H1 (cell line): ENCODE measurements at regions not wholly inside any gene's neighbourhood (a gene's known extent, or its start where the extent isn't known, plus 50 kb on each side); places are given as distances from the start of the nearest gene placed in this dataset.

Experiments used
- CTCF ChIA-PET: fragments of 300-600 bp; sonication (Branson Sonifier 250); formaldehyde crosslinking; loops from one replicate; lab custom pipeline; 2021; ENCODE audit not compliant: partially characterized antibody; lab: Charles Lee
- POLR2A ChIA-PET: fragments of 300-600 bp; sonication (Branson Sonifier 250); formaldehyde crosslinking; loops from one replicate; lab custom pipeline; 2021; ENCODE audit warnings: inconsistent platforms; ENCODE audit not compliant: partially characterized antibody; lab: Charles Lee
- DNase-seq, 2 experiments: peaks; one replicate each; pipeline versions ENCODE4 v3.0.0 to v3.0.0-alpha.2; 2010 to 2022; ENCODE audit warnings: low spot score in 2 of 2, low read depth in 1 of 2, mixed read lengths in 1 of 2
- FAIRE-seq: peaks from 2 replicates; lab custom pipeline; 2011; peaks lifted over from hg19 to GRCh38; lab: Jason Lieb, UNC
- H2AFZ ChIP-seq: 2 replicates; pipeline ENCODE4 v1.8.1; 2012; ENCODE audit warnings: low read length, inconsistent platforms
- H2AK5ac ChIP-seq: 2 replicates; pipeline ENCODE4 v1.6.1; 2013; ENCODE audit warnings: low read depth, low read length
- H2BK120ac ChIP-seq: replicated peaks from 2 replicates; pipeline ENCODE3; 2013; ENCODE audit warnings: low read depth, low read length, inconsistent platforms
- H2BK12ac ChIP-seq: 2 replicates; pipeline ENCODE4 v1.6.1; 2013; ENCODE audit warnings: low read depth, low read length
- H2BK15ac ChIP-seq: 2 replicates; pipeline ENCODE4 v1.6.1; 2013; ENCODE audit warnings: low read length
- H2BK20ac ChIP-seq: 2 replicates; pipeline ENCODE4 v1.6.1; 2013; ENCODE audit warnings: low read length
- H2BK5ac ChIP-seq: 2 replicates; pipeline ENCODE4 v1.6.1; 2013; ENCODE audit warnings: low read depth, low read length
- H3K14ac ChIP-seq: 2 replicates; pipeline ENCODE4 v1.6.1; 2013; ENCODE audit warnings: inconsistent platforms; ENCODE audit not compliant: insufficient read length
- H3K18ac ChIP-seq: 2 replicates; pipeline ENCODE4 v1.6.1; 2013; ENCODE audit warnings: low read length; ENCODE audit errors: extremely low read depth
- H3K23ac ChIP-seq: 2 replicates; pipeline ENCODE4 v1.6.1; 2013; ENCODE audit warnings: inconsistent platforms; ENCODE audit not compliant: insufficient read length
- H3K23me2 ChIP-seq: 2 replicates; pipeline ENCODE4 v1.6.1; 2013; ENCODE audit warnings: low read depth, low read length
- H3K27ac ChIP-seq: 2 replicates; pipeline ENCODE4 v1.6.1; 2011; ENCODE audit warnings: low read depth, low read length, inconsistent platforms
- H3K27me3 ChIP-seq, 4 experiments: replicated peaks in 1 of 4; 1 replicate in 1 of 4; 2 replicates in 3 of 4; pipeline versions ENCODE4 v1.6.1 to v1.8.1; 2011 to 2013; ENCODE audit warnings: low read length in 3 of 4, mild to moderate bottlenecking in 3 of 4, inconsistent platforms in 2 of 4, mixed read lengths in 2 of 4, moderate library complexity in 1 of 4; ENCODE audit not compliant: control insufficient read depth in 3 of 4, insufficient read depth in 3 of 4; ENCODE audit errors: extremely low read depth in 1 of 4
- H3K36me3 ChIP-seq, 4 experiments: 2 replicates each; pipeline versions ENCODE4 v1.6.1 to v1.8.1; 2011 to 2013; ENCODE audit warnings: mild to moderate bottlenecking in 4 of 4, low read length in 3 of 4, moderate library complexity in 2 of 4, control low read depth in 1 of 4, inconsistent platforms in 1 of 4; ENCODE audit not compliant: insufficient read depth in 4 of 4, control insufficient read depth in 2 of 4
- H3K4ac ChIP-seq: replicated peaks from 2 replicates; pipeline ENCODE3; 2013; ENCODE audit warnings: low read length, low read depth, mixed read lengths, inconsistent platforms; ENCODE audit not compliant: insufficient read length
- H3K4me1 ChIP-seq, 4 experiments: replicated peaks in 1 of 4; 1 replicate in 1 of 4; 2 replicates in 3 of 4; pipeline versions ENCODE4 v1.6.1 to v1.8.1; 2011 to 2013; ENCODE audit warnings: low read length in 3 of 4, inconsistent platforms in 2 of 4, mixed read lengths in 1 of 4; ENCODE audit not compliant: insufficient read depth in 4 of 4, control insufficient read depth in 3 of 4
- H3K4me2 ChIP-seq, 2 experiments: 2 replicates each; pipeline versions ENCODE4 v1.6.1 to v1.8.1; 2011 to 2013; ENCODE audit warnings: low read depth in 2 of 2, low read length in 2 of 2, control low read depth in 1 of 2, inconsistent platforms in 1 of 2, mild to moderate bottlenecking in 1 of 2; ENCODE audit not compliant: insufficient read depth in 1 of 2
- H3K4me3 ChIP-seq, 4 experiments: fragments of 200-600, 300-600 bp in 1 of 4; sonication (generic), shearing (Covaris generic), sonication (Bioruptor Twin) in 1 of 4; 2 replicates each; pipeline versions ENCODE4 v1.5.1 to v1.8.1; 2011 to 2016; ENCODE audit warnings: low read length in 4 of 4, low read depth in 3 of 4, control low read depth in 2 of 4, inconsistent platforms in 2 of 4, mild to moderate bottlenecking in 2 of 4, mixed read lengths in 1 of 4, moderate library complexity in 1 of 4; ENCODE audit not compliant: insufficient read depth in 2 of 4; ENCODE audit errors: extremely low read depth in 1 of 4
- H3K56ac ChIP-seq: replicated peaks from 2 replicates; pipeline ENCODE3; 2013; ENCODE audit warnings: low read depth, mild to moderate bottlenecking, mixed read lengths, low read length, inconsistent platforms; ENCODE audit not compliant: insufficient read length
- H3K79me1 ChIP-seq: 2 replicates; pipeline ENCODE4 v1.6.1; 2013; ENCODE audit warnings: low read depth, low read length, control low read depth
- H3K79me2 ChIP-seq, 2 experiments: 2 replicates each; pipeline versions ENCODE4 v1.6.1 to v1.8.1; 2012 to 2013; ENCODE audit warnings: low read length in 2 of 2, mild to moderate bottlenecking in 2 of 2, inconsistent platforms in 1 of 2; ENCODE audit not compliant: insufficient read depth in 2 of 2, control insufficient read depth in 1 of 2
- H3K9ac ChIP-seq, 4 experiments: replicated peaks in 1 of 4; 1 replicate in 1 of 4; 2 replicates in 3 of 4; pipeline versions ENCODE4 v1.6.1 to v1.8.1; 2011 to 2013; ENCODE audit warnings: low read depth in 3 of 4, low read length in 3 of 4, control low read depth in 2 of 4, mild to moderate bottlenecking in 2 of 4, moderate library complexity in 2 of 4, inconsistent platforms in 1 of 4; ENCODE audit errors: extremely low read depth in 1 of 4
- H3K9me3 ChIP-seq, 2 experiments: 2 replicates each; pipeline versions ENCODE4 v1.6.1 to v1.8.1; 2012 to 2013; ENCODE audit warnings: mild to moderate bottlenecking in 2 of 2, moderate library complexity in 2 of 2, control low read depth in 1 of 2, inconsistent platforms in 1 of 2, low read depth in 1 of 2, low read length in 1 of 2, mixed read lengths in 1 of 2; ENCODE audit not compliant: insufficient read depth in 2 of 2
- H4K20me1 ChIP-seq, 2 experiments: replicated peaks in 1 of 2; 2 replicates each; pipeline versions ENCODE3 to v1.8.1; 2011 to 2013; ENCODE audit warnings: inconsistent platforms in 2 of 2, low read length in 2 of 2, mild to moderate bottlenecking in 1 of 2; ENCODE audit not compliant: insufficient read depth in 2 of 2, control insufficient read depth in 1 of 2
- H4K5ac ChIP-seq: 2 replicates; pipeline ENCODE4 v1.6.1; 2013; ENCODE audit warnings: low read length, low read depth, mixed read lengths, inconsistent platforms; ENCODE audit not compliant: insufficient read length
- H4K8ac ChIP-seq: 2 replicates; pipeline ENCODE4 v1.8.0; 2013; ENCODE audit warnings: mild to moderate bottlenecking, moderate library complexity, low read length, inconsistent platforms; ENCODE audit not compliant: insufficient read depth; ENCODE audit errors: extremely low read depth
- H4K91ac ChIP-seq: replicated peaks from 2 replicates; pipeline ENCODE3; 2013; ENCODE audit warnings: low read length, mixed read lengths, inconsistent platforms; ENCODE audit not compliant: insufficient read length
- CTBP2 ChIP-seq: IDR thresholded peaks from 2 replicates; pipeline ENCODE4 v1.7.0; 2011; ENCODE audit warnings: borderline replicate concordance, mild to moderate bottlenecking, moderate library complexity, mixed read lengths, low read length; ENCODE audit not compliant: insufficient read depth, insufficient read length
- EGR1 ChIP-seq: IDR thresholded peaks from 2 replicates; pipeline ENCODE4 v1.6.1; 2011; ENCODE audit warnings: low read depth, low read length, borderline replicate concordance
- KDM4A ChIP-seq: IDR thresholded peaks from one replicate; pipeline ENCODE4 v1.7.1; 2012; ENCODE audit warnings: low read depth, mild to moderate bottlenecking, moderate library complexity, low read length, inconsistent platforms; ENCODE audit not compliant: severe bottlenecking
- POLR2AphosphoS5 ChIP-seq: IDR thresholded peaks from 2 replicates; pipeline ENCODE4 v1.6.1; 2011; ENCODE audit warnings: low read depth, low read length
- TAF1 ChIP-seq: IDR thresholded peaks from 2 replicates; pipeline ENCODE4 v1.6.1; 2011; ENCODE audit warnings: mild to moderate bottlenecking, low read depth, low read length
- YY1 ChIP-seq: IDR thresholded peaks from 2 replicates; pipeline ENCODE4 v1.6.1; 2011; ENCODE audit warnings: low read depth, mild to moderate bottlenecking, low read length
- WGBS, 2 experiments: shearing (Covaris generic) in 1 of 2; methylation state at CpG; one replicate each; pipeline versions ENCODE4 v1.1.6 to v1.1.7; 2013 to 2015; ENCODE audit warnings: low lambda C conversion rate in 2 of 2, mixed read lengths in 2 of 2, inconsistent platforms in 1 of 2, low coverage in 1 of 2, missing lambda C conversion rate in 1 of 2; ENCODE audit not compliant: insufficient replicate concordance in 2 of 2, insufficient coverage in 1 of 2, insufficient read length in 1 of 2; ENCODE audit errors: extremely low coverage in 1 of 2, missing lambda C conversion rate in 1 of 2; 5-methylcytosine and 5-hydroxymethylcytosine counted together

- Histone ChIP-seq H3K27ac (no peak overlapping the region), H2BK12ac (no peak overlapping the region), H2AFZ (no peak overlapping the region), H4K5ac (no peak overlapping the region), H3K4me3 (no peak overlapping the region), H3K36me3 (no peaks in the 10 kb centered on the region), H4K20me1 (no peaks in the 10 kb centered on the region), H3K27me3 (no peaks in the 10 kb centered on the region), H2BK5ac (no peak overlapping the region), H2BK120ac (no peak overlapping the region), H3K23ac (no peak overlapping the region), H2BK20ac (no peak overlapping the region), H3K9ac (no peak overlapping the region), H4K91ac (no peak overlapping the region), H3K79me1 (no peaks in the 10 kb centered on the region), H3K4ac (no peak overlapping the region), H3K23me2 (no peaks in the 10 kb centered on the region), H3K4me1 (no peaks in the 10 kb centered on the region), H3K4me2 (no peak overlapping the region), H2AK5ac (no peak overlapping the region), H2BK15ac (no peak overlapping the region), H3K56ac (no peak overlapping the region), H3K18ac (no peak overlapping the region), H3K9me3 (no peaks in the 10 kb centered on the region), H4K8ac (no peak overlapping the region), H3K14ac (no peak overlapping the region), H3K79me2 (no peaks in the 10 kb centered on the region)
- ChIA-PET CTCF (interaction anchor here (0.9 to 2.0 kb wide), 3 partner anchors 9 to 46 kb away, joined by 3 to 7 read pairs (median 4); no protein-coding TSS in a partner anchor), POLR2A (no interaction called here)
- DNase-seq (no peak), FAIRE-seq (no peak)
- WGBS, 2 experiments: 95% methylated on average over 2 of the region's 2 CpGs; no CpG with 5 or more reads in 1 of the 2 experiments
- TF ChIP-seq TAF1: no peak
- TF ChIP-seq KDM4A: no peak
- TF ChIP-seq CTBP2: no peak
- TF ChIP-seq YY1: no peak
- no peak for TF ChIP-seq EGR1
- no peak for TF ChIP-seq POLR2AphosphoS5
Measured at GRCh38 chr3:107189158-107189791, 188.0 kb upstream of the CCDC54 start.
